Esophagus muscularis mucosa (tissue), 4 donors: ENCODE measurements at regions not wholly inside any gene's neighbourhood (a gene's known extent, or its start where the extent isn't known, plus 50 kb on each side); places are given as distances from the start of the nearest gene placed in this dataset.
"Not testable (repeated sequence)": the region's sequence is repeated elsewhere in the genome, so short reads cannot be mapped to it uniquely, and the experiment has no call there.

Source experiments
- EP300 ChIP-seq: sonication (generic); formaldehyde crosslinking; IDR thresholded peaks from one replicate; pipeline ENCODE4 v1.6.1; 2017; ENCODE audit warnings: antibody characterized with exemption
- POLR2A ChIP-seq: fragments of 450-650 bp; IDR thresholded peaks from one replicate; pipeline ENCODE4 v1.6.1; 2017; ENCODE audit warnings: antibody characterized with exemption, moderate library complexity, mild to moderate bottlenecking, low read depth
- TF ChIP-seq, protein P1 (sequence below), 3 experiments: fragments of 200-600 bp in 2 of 3; fragments of 450-650 bp in 1 of 3; sonication (generic) in 2 of 3; IDR thresholded peaks; one replicate each; pipeline ENCODE4 v1.5.1; 2017 to 2019; ENCODE audit warnings: antibody characterized with exemption in 3 of 3, mild to moderate bottlenecking in 2 of 3, moderate library complexity in 1 of 3

DNA sequence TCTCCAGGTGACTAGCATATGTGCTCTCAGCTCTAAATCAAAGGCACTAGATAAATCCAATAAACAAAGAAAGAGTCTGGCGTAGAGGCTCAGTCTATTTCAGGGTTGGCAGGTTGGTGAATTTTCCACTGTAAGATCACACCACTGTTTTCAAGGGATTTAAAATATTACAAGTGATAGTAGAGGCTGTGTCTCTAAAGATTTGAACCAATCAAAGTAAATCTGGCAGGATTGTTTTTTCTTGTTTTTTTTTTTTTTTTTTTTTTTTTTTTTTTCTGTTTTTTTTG is 67.4 kb downstream of the MRPL57 start:
- not testable (repeated sequence) for TF ChIP-seq EP300, POLR2A
- TF ChIP-seq, protein P1, sequence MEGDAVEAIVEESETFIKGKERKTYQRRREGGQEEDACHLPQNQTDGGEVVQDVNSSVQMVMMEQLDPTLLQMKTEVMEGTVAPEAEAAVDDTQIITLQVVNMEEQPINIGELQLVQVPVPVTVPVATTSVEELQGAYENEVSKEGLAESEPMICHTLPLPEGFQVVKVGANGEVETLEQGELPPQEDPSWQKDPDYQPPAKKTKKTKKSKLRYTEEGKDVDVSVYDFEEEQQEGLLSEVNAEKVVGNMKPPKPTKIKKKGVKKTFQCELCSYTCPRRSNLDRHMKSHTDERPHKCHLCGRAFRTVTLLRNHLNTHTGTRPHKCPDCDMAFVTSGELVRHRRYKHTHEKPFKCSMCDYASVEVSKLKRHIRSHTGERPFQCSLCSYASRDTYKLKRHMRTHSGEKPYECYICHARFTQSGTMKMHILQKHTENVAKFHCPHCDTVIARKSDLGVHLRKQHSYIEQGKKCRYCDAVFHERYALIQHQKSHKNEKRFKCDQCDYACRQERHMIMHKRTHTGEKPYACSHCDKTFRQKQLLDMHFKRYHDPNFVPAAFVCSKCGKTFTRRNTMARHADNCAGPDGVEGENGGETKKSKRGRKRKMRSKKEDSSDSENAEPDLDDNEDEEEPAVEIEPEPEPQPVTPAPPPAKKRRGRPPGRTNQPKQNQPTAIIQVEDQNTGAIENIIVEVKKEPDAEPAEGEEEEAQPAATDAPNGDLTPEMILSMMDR (IDR thresholded peaks at IDR 0.05), result not testable (repeated sequence)
